ENCODE measurements at regions not wholly inside any gene's neighbourhood (a gene's known extent, or its start where the extent isn't known, plus 50 kb on each side); places are given as distances from the start of the nearest gene placed in this dataset.
"Not testable (repeated sequence)": the region's sequence is repeated elsewhere in the genome, so short reads cannot be mapped to it uniquely, and the experiment has no call there.

DNA sequence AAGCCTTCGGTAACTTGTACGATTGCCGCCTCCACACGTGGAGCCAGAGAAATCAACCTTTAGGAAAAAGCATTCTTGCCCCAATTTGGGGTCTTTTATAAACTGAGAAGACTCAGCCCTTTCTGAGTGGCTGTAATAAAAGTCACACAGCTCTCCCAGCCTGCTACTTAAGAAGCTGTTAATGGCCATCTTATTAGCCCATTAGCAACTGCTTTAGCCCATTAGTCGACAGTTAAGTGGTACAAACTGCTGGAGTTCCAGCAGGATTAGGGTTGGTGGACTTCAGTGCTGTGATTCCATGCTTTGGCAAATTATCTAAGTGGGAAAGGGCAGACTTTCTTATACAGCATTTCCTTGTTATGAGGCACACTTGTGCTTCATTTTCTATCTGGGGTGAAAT lies 461.3 kb downstream of the RPS6KC1 start:
- no peaks in the 10 kb centered on the region for H3K27me3 ChIP-seq (ENCODE audit: insufficient read depth in 3 of 3, low read length in 2 of 3)
- 62 to 68% (median 64%) methylated on average over 5 of the region's 5 CpGs for WGBS, 3 donors
- no peaks in the 10 kb centered on the region for H3K9me3 ChIP-seq
- no peak for ATAC-seq
- DNase-seq, result no peak
- intact Hi-C loops (cut with DNase I), result no loop called here
- H3K36me3 ChIP-seq (ENCODE audit: insufficient read depth in 1 of 2, low read depth in 1 of 2), result no peaks in the 10 kb centered on the region
- no peak overlapping the region for H3K27ac ChIP-seq
- no peaks in the 10 kb centered on the region for H3K4me1 ChIP-seq
- TF ChIP-seq, protein P1, sequence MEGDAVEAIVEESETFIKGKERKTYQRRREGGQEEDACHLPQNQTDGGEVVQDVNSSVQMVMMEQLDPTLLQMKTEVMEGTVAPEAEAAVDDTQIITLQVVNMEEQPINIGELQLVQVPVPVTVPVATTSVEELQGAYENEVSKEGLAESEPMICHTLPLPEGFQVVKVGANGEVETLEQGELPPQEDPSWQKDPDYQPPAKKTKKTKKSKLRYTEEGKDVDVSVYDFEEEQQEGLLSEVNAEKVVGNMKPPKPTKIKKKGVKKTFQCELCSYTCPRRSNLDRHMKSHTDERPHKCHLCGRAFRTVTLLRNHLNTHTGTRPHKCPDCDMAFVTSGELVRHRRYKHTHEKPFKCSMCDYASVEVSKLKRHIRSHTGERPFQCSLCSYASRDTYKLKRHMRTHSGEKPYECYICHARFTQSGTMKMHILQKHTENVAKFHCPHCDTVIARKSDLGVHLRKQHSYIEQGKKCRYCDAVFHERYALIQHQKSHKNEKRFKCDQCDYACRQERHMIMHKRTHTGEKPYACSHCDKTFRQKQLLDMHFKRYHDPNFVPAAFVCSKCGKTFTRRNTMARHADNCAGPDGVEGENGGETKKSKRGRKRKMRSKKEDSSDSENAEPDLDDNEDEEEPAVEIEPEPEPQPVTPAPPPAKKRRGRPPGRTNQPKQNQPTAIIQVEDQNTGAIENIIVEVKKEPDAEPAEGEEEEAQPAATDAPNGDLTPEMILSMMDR (IDR thresholded peaks at IDR 0.05), result no peak
- H3K4me3 ChIP-seq, result no peak overlapping the region

DNA sequence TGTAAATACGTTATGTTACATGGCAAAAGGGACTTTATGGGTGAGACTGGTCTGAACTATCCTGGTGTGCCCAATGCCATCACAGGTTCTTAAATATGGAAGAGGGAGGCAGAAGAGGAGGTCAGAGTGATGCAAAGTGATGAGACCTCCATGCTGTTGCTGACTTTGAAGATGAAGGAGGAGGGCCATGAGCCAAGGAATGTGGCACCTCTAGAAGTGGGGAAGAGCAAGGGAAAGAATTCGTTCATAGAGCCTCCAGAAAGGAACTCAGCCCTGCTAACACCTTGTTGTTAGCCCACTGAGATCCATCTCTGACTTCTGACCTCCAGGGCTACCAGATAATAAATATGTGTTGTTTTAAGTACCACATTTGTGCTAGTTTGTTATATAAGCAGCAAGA lies 462.0 kb downstream of the RPS6KC1 start:
- Histone ChIP-seq H3K9me3 (no peaks in the 10 kb centered on the region), H3K36me3 (ENCODE audit: insufficient read depth in 1 of 2, low read depth in 1 of 2) (no peaks in the 10 kb centered on the region), H3K4me1 (no peaks in the 10 kb centered on the region), H3K4me3 (no peak overlapping the region), H3K27ac (no peak overlapping the region), H3K27me3 (ENCODE audit: insufficient read depth in 3 of 3, low read length in 2 of 3) (no peaks in the 10 kb centered on the region)
- TF ChIP-seq, protein P1 (IDR thresholded peaks at IDR 0.05), result no peak
- 56 to 67% (median 66%) methylated on average over 2 of the region's 2 CpGs for WGBS, 3 donors
- DNase-seq (no peak), ATAC-seq (no peak)
- intact Hi-C loops (cut with DNase I), result no loop called here

DNA sequence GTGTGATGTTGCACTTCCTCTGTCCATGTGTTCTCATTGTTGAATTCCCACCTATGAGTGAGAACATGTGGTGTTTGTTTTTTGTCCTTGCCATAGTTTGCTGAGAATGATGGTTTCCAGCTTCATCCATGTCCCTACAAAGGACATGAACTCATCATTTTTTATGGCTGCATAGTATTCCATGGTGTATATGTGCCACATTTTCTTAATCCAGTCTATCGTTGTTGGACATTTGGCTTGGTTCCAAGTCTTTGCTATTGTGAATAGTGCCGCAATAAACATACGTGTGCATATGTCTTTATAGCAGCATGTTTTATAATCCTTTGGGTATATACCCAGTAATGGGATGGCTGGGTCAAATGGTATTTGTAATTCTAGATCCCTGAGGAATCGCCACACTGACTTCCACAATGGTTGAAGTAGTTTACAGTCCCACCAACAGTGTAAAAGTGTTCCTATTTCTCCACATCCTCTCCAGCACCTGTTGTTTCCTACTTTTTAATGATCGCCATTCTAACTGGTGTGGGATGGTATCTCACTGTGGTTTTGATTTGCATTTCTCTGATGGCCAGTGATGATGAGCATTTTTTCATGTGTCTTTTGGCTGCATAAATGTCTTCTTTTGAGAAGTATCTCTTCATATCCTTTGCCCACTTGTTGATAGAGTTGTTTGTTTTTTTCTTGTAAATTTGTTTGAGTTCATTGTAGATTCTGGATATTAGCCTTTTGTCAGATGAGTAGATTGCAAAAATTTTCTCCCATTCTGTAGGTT lies 463.6 kb downstream of the RPS6KC1 start:
- WGBS, 3 donors, result 85 to 91% (median 87%) methylated on average over 4 to 5 of the region's 5 CpGs
- H3K9me3 ChIP-seq; intact Hi-C loops (cut with DNase I); H3K4me3 ChIP-seq; DNase-seq; H3K27ac ChIP-seq; ATAC-seq; H3K27me3 ChIP-seq (ENCODE audit: insufficient read depth in 3 of 3, low read length in 2 of 3); H3K36me3 ChIP-seq (ENCODE audit: insufficient read depth in 1 of 2, low read depth in 1 of 2); H3K4me1 ChIP-seq: not testable (repeated sequence)

DNA sequence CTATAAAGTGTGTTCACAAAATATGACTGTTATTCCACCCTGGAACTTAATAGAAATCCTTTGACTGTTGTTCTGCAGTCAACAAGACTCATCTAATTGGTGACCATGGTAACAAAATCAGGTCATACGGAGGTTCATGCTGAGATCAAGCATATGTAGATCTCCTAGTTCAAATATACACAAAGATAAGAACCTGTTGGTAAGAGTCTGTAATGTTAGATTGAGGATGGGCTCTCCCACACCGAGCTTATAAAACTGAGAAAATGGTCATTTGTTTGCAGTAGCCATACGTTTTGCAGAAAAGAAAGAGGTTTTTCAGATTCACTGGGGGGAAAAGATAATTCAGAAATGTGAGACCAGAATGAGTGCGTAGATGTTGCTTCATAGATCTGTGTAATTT lies 468.1 kb downstream of the RPS6KC1 start:
- no peaks in the 10 kb centered on the region for H3K36me3 ChIP-seq (ENCODE audit: insufficient read depth in 1 of 2, low read depth in 1 of 2)
- H3K4me3 ChIP-seq, result no peak overlapping the region
- H3K27ac ChIP-seq, result no peak overlapping the region
- DNase-seq, result no peak
- 53 to 57% (median 56%) methylated on average over 4 of the region's 4 CpGs for WGBS, 3 donors
- intact Hi-C loops (cut with DNase I), result no loop called here
- H3K4me1 ChIP-seq, result no peaks in the 10 kb centered on the region
- ATAC-seq, result no peak
- H3K9me3 ChIP-seq, result no peaks in the 10 kb centered on the region
- TF ChIP-seq, protein P1 (IDR thresholded peaks at IDR 0.05), result no peak
- H3K27me3 ChIP-seq (ENCODE audit: insufficient read depth in 3 of 3, low read length in 2 of 3), result no peaks in the 10 kb centered on the region

DNA sequence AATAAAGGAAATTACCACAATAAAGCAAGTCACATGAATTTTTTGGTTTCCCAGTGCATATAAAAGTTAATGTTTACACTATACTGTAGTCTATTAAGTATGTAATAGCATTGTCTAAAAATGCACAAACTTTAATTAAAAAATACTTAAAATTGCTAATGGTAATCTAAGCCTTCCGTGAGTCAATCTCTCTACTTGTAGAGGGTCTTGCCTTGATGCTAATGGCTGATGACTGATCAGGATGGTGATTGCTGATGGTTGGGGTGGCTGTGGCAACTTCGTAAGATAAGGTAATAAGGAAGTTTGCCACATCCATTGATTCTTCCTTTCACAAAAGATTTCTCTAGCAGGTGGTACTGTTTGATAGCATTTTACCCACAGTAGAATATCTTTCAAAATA lies 466.6 kb upstream of the PROX1 start:
- Histone ChIP-seq H3K27me3 (ENCODE audit: insufficient read depth in 3 of 3, low read length in 2 of 3) (no peaks in the 10 kb centered on the region), H3K4me3 (no peak overlapping the region), H3K36me3 (ENCODE audit: insufficient read depth in 1 of 2, low read depth in 1 of 2) (no peaks in the 10 kb centered on the region), H3K9me3 (no peaks in the 10 kb centered on the region), H3K4me1 (no peaks in the 10 kb centered on the region), H3K27ac (no peak overlapping the region)
- TF ChIP-seq, protein P1 (IDR thresholded peaks at IDR 0.05), result no peak
- no peak for ATAC-seq
- intact Hi-C loops (cut with DNase I), result no loop called here
- no peak for DNase-seq
- WGBS, 3 donors, result 88 to 95% (median 94%) methylated on average over 2 of the region's 2 CpGs

All from psoas muscle (tissue), 7 donors.